GM19455 (cell line): ENCODE measurements at regions not wholly inside any gene's neighbourhood (a gene's known extent, or its start where the extent isn't known, plus 50 kb on each side); places are given as distances from the start of the nearest gene placed in this dataset.
A peak's percentile ranks its signal among the peaks of the same experiment; 100 is the strongest.

Experiments used
- ATAC-seq: cut with Tn5 transposase; IDR thresholded peaks from one replicate; pipeline ENCODE4 v1.9.1; 2021; ENCODE audit not compliant: unreplicated experiment

DNA sequence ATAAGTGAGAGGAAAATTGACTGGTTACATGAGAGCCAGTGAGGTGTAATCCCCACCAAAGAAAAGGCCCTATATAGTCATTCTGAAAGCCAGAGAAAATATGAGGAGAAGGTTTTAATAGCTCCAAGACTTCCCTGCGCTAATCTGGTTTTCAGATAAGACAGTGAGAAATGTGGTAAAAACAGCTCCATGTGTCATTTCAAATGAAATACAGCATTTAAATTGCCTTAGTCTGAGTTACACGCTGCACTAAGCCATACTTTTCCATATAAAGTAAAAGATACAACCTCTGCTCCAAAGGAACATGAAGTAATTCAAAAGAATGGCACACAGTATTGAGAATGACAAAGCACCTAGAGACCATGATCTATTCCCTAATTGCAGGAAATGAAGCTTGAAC is 378.0 kb upstream of the PDE4D start:
- no peak for ATAC-seq

DNA sequence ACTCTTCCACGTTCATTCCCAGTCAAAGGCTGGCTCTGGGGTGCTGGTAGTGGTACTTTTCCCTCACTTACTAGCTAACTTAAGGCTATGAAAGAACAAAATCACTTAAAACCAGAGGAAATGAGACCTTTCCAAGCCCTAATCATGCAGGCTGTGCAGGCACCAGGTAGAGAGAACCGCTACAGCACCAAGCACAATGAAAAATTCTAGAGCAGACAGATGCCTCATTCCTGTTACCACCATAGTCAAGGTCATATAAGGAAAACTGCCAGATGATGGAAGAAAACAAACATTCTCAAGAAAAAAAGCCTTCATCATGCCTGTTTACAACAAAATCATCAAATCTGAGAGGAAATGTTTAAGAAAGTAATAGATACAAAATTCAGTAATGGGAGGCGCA is 374.4 kb upstream of the PDE4D start:
- no peak for ATAC-seq

DNA sequence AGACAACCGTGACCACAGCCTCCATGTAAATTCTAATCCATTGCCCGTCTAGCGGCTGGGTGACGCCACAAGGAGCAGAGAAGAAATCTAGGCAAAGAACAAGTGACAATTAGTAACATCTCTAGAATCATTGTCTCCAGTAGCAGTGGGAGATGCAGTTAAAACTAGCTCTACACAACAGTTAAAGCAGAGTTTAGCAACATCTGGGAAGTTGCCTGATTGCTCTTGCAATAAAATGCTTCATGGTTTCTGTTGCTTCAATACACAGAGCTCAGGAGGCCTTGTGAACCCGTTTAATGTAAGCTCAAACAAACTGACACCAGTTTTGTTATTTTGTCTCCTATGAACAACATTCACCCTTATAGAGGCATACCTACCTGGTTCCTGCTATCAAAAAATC is 369.8 kb upstream of the PDE4D start:
- no peak for ATAC-seq

DNA sequence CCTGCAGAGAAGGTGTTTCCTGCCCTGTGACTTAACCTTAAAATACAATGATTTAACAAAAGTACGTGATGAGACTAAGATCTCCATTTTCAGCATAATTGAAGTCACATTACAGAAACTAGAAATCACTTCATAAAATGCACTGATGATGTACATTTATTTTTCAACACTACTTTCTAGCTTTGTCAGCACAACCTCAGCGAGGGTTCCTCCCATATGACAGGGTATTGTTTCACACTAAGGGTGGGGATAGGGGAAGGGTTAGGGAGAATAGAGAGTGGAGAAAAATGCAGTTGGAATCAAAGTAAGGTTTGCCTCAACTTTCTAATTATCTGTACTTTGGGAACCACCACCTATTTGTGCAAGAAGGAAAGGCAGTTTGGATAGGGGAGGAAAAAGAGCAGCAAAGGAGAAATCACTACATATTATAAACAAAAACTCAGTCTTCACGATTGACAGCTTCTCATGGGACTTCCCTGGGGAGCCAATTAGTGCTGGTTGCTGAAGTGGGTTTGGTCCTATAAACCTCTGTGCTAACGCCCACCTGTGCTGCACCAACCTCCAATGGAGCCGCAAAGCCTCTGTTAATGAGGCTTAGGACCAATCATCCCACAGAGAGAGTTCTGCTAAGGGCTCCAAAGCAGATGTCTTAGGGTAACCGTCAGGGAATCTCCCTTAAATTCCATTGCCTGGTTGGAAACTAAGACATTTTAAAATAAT is 369.2 kb upstream of the PDE4D start:
- ATAC-seq: no peak

DNA sequence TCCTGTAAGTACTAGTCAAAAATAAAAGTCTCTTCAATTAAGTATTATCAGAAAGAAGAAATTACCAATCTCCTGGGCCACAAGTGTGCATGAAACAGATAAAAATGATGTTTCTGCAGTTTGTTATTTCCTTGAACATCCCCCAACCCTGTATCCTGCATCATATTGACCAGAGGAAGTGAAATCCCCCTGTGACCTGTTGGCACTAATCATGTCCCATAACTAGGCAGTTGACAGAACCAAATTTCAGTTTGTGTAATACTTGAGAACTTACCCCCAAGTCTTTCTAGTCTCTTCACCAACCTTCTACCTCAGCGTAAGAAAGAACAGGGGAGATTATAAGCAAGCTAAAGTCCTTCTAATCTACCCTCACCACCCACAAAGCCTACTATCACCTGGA is 368.2 kb upstream of the PDE4D start:
- no peak for ATAC-seq

DNA sequence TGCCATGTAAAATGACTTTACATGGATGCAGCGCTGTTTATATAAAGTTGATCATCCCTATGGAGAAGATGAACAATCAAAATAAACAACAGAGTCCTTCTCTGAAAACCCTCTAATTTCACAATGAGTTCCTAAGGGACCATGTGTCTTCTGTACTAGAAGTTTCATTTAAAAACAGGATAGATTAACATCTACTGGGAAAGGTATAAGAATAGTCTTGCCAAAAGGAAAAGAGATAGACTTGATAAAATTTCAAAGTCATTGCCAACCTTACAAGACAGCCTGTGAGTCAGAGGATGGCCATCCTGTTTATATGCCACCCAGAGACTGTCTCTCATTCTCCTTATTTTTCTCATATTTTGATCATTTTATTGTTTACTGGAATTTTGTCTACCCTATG is 367.1 kb upstream of the PDE4D start:
- ATAC-seq: no peak

DNA sequence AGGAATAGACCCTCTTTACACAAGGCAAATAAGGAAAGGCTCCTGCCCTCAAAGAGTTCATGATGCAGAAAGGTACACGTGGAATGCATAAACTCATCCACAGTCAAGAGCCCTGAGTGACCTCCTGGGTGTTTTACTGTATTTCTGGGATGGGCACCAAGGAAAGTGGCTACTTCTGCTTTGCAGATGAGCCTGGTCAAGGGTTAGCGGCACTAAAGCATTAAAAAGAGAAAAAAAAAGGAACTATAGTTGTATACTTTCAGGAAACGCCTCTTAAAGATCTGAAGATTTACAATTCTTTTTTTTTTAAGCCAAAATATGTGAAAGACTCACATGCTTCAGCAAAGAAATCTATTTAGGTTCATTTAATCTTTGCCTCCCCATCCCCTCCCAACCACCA is 366.2 kb upstream of the PDE4D start:
- no peak for ATAC-seq

DNA sequence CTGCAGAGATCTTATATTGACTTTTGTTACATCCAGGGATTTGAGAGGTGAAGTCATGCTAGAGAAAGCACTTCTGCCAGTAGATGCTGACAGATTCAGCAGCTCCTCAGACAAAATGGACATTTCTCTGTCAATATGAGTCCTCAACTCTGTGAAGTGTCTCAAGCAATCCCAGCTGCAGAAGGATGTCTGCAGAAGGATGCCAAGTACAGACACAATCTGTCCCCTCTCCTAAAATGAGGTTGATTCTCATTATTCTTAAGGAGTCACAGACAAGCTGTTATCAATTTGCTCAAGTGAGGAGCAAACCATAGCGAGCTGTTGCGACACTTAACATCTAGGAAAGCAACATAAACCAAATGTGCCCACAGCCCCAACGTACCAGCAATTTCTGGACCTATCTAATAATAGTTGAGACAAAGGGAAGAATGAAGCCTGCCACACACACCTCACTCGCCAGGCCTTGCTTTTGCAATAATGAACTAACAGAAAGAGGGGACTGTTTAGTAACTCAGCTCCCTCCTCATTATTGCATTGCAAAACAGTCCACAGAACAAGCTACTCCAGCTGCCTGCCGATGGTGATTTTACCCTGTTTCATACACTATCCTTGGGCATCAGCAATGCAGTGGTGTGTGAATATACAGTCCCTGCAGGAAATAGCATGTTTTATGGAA is 364.2 kb upstream of the PDE4D start:
- no peak for ATAC-seq

DNA sequence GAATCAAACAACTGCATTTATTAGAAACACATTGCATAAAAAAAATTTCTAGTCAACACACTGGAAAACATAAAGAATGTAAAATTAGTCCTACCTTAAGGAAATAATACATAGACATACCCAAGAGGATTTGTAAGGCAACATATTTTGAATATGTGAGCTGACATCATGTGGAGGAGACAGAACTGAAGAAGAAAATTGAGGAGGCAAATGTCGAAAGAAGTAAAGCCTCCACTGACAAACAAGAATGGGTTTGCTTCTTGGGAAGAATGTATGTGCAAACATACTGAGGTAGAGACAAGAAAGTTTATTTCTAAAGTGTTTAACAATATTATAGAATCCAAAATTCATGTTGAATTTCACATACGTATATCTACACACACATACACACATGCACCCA is 363.0 kb upstream of the PDE4D start:
- no peak for ATAC-seq

DNA sequence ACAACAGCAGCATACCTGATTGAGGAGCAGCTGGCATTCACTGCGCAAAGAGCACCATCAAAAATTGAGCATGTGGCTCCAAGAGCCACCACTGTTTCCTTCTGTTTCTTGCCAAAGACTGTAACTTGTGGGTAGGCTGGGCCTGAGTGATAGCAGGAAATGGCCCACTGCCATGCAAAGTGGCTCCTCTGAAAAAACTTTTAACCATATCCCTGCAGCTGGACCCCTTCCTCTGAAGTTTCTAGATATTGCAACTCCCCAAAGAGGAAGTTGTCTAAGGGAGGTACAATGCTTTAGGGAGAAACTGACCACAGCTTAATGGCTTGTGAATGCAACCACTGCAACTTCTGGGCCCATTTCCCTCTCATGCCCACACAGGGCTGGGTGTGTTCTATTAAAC is 355.4 kb upstream of the PDE4D start:
- ATAC-seq: peak; percentile 96

DNA sequence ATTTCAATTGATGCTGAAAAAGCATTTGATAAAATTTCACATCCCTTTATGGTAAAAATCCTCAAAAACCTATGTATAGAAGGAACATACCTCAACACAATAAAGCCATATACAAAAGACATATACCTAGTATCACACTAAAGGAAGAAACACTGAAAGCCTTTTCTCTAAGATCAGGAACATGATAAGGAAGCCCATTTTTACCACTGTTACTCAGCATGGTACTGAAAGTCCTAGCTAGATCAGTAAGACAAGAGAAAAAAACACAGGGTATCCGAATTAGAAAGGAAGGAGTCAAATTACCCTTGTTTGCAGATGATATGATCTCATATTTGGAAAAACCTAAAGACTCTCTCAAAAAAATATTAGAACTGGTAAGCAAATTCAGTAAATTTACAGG is 350.2 kb upstream of the PDE4D start:
- no peak for ATAC-seq

DNA sequence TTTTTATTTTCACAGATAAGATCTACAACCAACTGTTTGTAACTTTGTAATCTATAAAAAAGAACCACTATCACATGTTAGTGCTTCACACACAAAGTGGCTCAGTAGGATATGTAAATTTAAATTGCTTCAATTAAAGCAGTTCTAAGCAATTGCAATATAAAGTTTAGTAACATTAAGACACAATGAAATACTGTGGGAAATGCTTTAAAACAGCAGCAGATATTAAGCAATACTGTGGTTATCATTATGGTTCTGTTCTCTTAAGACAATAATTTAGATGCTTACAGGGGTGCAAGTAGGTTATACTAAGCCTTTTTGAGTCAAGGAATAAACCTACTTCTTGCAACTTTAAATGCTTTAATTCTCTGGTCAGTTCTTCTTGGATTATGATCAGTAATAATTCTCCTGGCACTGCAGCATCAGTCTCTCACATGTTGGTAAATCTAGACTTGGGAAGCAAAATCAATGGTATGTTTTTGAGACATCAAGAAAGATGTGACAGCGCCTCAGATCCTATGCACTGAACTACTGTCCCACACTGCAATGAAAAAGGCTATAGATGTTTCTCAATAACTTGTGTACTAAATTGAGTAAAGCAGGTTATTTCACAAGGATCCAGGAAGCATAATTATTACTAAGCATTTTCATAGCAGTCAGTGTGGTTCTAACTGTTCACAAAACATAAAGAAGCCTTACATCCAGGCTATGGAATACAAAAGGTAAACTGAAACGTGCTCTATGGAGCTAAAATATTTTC is 338.7 kb upstream of the PDE4D start:
- ATAC-seq: no peak

DNA sequence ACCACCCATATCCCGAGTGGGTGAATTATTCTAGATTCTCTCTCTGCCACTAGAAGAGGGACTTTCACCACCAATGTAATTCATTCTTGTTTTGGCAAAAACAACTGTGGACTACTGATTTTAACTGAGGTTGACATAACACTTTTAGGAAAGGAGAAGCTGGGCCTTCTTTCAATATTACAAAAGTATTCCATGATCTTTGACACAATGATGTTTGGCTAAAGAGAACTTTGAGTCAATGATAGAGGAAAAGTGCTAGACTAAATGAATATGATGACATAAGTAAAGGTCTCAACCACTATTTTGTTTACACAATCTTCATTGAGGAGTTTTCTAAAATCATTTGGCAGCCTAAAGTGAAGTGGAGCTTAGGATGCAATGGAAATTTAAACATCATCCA is 336.9 kb upstream of the PDE4D start:
- ATAC-seq: no peak

DNA sequence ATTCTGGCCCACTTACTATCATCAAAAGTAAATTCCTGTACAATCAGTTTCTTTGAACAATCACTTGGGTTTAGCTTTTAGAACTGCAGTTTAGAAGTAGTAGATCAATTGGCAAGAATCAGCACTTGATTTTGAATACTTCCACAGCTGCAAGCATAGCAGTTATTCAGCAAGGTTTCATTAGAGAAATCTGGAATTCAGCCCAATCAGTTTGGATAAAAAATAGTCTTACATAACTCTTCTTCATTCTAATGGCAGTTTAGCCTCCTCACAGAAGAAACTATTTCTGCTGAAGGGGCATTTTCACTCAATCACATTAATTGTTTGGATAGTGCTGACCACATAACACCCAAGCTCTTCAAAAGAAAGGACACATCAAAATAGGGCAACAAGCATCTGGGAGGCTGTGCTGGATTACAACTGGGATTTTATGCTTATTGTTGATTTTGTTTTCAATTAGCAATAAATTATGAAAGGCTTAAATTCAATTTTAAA is 336.2 kb upstream of the PDE4D start:
- ATAC-seq: no peak

DNA sequence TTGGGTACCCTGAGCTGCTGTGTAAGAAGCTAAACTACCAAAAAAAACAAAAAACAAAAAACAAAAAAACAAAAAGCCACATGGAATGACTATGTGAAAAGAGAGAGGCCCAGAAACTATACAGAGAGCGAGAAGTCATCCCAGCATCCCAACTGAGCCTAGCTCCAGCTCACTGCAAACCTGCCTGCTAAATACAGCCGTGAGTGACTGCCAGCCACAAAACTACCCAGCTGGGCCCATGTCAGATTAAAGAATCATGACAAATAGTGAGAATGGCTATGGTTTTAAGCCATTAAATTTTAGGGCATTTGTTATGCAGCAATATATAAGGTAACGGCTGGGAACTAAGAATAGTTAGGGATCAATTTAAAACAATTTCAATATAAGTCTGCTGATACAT is 335.1 kb upstream of the PDE4D start:
- ATAC-seq: no peak

DNA sequence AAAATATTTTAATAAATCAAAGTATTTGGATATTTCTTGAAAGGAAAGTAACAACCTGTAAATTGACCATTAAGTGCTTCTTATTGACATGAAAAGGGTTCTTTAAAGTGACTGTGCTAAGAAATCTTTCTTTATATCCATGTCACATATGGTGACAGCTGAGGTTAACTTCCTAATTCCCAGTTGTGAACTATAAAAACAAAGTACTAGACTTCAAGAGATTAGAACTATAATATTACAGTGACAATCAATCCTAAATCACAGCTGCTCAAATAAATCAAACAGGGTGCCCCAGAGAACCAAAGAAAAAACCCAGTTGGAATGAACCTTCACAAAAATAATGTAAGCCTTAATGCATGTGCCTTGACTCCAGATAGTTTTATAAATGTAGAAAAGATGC is 332.6 kb upstream of the PDE4D start:
- ATAC-seq: no peak

DNA sequence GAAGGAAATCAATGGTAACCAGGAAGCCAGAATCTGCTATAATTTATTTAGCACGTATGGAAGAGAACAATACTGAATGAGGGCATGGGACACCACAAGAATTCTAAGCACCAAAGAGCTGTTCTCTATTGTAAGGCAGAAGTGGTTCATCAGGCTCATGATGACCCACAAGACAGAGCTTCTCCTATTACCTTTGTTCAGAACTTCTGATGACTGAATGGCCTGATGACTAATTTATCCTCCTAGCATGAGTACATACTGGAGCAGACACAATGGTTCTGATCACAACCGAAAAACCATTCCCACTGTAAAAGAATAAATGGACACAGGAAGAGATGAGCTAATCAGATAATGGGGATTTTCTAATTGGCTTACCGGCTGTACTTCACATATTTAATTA is 329.8 kb upstream of the PDE4D start:
- ATAC-seq: no peak

DNA sequence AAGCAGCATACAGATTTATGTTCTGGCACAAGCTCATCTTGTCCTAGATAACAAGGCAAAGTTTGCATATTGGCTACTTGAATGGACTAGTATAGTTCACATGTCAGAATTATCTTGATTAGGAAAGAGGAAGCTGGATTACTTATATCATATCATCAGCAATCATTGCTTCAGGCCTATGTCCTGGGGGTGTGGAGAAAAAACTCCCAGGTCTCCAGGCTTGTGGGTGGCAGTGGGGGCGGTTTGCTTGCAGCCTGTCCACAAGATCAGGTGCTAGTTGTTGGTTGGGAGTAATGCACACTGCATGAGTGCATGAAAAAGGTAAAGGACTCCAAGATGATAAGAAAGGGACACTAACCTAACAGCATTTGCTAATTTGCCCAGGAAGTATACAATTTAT is 326.4 kb upstream of the PDE4D start:
- no peak for ATAC-seq

DNA sequence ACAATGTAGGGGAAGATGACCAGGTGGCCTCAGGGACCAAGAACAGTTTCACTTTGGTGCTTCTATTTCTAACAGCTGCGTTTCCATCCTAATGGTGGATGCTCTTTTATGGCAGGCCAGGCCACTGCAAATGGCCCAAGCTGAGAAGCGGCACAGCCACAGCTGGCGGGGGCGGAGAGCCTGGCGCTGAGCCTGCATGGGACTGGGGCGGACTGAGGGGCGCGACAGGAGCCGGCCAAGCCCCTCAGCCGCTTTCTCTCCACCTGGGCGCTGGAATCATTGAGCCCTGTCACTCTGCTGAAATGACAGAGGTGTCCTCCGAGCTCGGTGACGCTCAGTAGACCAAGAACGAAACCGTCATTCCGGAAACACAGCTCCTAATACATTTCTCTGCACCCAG is 317.3 kb upstream of the PDE4D start:
- no peak for ATAC-seq

DNA sequence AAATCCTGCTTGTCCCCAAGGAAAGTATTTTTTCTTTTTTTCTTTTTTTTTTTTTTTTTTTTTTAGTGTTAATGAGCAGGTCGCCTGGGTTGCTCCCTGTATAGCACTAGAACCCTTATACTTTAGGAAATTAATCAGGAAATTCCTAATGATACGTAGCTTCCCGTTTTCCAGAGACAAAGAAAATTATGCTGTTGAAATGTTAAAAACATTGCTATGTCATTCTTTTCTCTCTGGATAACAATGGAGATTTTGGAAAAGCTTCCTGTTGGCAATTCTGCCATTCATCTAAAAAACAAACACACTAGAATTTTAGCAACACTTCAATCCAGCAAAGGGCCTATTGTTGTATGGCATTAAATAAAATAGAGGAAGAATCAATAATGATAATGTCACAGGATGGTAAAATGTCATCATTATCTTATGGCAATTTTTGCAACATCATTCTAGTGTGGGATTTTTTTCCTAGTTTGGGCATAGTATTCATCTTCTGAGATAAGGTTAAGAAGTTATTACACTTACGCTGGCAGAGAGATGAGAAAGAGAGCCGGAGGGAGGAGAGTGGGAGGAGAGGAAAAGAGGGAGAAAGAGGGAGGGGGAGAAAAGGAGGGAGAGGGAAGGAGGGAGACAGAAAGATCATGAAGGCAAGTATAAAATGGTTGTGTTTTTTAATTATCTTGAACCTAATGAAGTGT is 315.8 kb upstream of the PDE4D start:
- ATAC-seq: no peak

DNA sequence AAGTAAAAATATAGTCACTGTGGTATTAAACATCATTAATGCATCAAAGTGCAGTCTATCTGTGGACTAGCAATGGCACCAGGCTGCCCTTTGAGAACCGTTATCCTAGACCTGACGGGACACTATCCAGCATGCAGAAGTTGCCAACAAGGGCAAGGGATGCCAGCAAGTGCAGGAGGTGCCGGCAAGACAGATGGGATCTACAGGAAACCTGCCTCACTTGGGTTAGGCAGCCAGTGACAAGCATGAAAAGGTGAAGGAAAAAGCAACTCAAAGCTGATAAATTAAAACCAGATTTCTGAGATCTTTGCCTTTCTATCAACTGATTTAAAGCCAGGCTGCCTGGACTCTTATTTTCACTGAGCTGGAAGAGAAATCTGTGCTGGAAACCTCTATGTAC is 315.2 kb upstream of the PDE4D start:
- ATAC-seq: no peak

DNA sequence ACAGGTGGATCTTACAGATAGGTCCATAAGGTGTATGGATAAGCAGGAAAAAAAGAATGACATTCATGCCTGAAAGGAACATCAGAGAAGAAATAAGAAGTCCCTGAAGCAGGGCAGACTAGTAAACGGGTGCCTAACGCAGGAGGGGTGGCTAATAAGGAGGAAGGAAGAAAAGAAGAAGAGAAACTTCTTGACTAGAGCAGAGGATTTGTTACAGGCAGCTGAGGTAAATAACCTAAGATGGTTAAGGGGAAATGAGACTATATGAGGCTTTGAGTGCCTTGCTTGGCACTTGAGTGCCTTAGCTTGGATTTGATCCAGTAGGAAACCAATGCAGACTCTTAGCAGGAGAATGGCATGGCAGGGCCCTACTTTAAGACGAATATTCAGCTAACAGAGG is 313.5 kb upstream of the PDE4D start:
- ATAC-seq: peak; percentile 92
